Kasumi-1 (cell line): ENCODE measurements at regions not wholly inside any gene's neighbourhood (a gene's known extent, or its start where the extent isn't known, plus 50 kb on each side); places are given as distances from the start of the nearest gene placed in this dataset.
"Not testable (repeated sequence)": the region's sequence is repeated elsewhere in the genome, so short reads cannot be mapped to it uniquely, and the experiment has no call there.

ENCODE experiments used
- DNase-seq, 2 experiments: peaks; one replicate each; lab custom pipeline; 2025; lab: John Stamatoyannopoulos, UW

DNA sequence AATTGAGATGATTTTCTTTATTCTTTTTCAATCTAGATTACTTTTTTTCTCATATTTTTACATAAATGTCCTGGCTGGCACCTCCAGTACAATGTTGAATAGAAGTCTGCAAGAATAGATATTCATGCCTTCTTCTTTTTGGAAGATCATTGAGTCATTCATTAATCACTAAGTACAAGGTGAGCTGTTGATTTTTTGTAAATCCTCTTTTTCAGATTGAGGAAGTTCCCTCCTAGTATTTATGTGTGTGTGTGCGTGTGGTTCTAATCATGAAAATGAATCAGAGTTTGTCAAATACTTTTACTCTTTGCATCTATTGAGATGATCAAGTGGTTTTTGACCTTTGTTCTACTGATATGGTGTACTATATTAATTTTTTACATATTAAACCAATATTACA is 859.3 kb downstream of the KCNT2 start:
- no peak for DNase-seq

- DNase-seq, result no peak
Observed at GRCh38 chr1:195745189-195746010, 862.8 kb downstream of the KCNT2 start.

- DNase-seq, result no peak
Observed at GRCh38 chr1:195744256-195744655, 864.0 kb downstream of the KCNT2 start.

GRCh38 chr1:195740862-195741261 is 867.4 kb downstream of the KCNT2 start:
- no peak for DNase-seq

DNA sequence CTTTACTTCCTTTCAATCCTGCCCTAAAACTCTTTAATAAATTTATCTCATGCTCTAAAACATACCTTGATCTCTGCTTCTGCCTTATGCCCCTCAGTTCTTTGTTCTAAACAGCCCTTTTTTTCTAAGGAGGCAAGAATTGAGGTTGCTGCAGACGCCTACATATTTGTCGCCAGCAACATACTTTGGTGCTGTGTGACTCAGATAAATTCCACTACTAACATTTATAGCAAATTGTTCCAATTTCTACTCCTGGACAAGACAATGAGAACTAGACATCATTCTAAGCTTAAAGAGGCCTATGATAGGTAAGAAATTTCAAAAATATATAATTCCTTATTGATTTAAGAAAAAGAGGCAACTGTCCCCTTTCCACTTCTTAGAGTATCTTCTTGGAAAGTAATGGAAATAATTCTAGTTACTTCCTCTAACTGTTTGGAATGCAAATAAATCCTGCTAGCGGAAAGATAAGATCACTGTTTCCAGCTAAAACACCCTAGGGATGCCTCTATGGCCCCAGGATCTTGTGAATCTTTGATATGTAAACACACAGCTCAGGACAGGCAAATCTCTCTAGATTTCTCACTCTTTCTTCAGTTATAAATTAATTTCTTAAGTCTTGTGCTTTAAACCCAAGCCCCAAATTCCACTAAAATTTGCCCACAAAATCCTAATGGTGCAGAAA is 869.1 kb downstream of the KCNT2 start:
- DNase-seq, result no peak

- no peak for DNase-seq
Observed at GRCh38 chr1:195735140-195735539, 873.1 kb downstream of the KCNT2 start.

DNA sequence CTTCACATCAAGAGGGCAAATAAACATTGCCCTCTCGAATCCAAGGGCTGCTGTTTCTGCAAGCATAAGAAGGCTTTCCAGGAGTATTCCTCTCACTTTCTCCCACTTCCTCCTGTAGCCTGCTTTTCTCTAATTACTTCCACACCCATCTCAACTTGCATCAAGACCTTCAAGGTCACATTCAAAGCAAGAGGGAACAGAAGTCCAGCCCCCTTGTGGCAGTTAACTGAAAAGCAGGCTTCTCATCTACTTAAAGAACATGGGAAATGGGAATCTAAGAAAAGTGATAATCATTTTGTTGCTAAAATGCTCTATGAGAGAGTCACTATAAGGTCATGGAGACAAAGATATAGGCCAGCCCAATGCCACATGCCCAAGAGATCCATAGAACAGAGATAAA is 874.4 kb downstream of the KCNT2 start:
- peak in 1 of 2 experiments; percentile 7 for DNase-seq

- no peak for DNase-seq
Observed at GRCh38 chr1:195733408-195733807, 874.8 kb downstream of the KCNT2 start.

GRCh38 chr1:195731385-195731784 is 876.9 kb downstream of the KCNT2 start:
- DNase-seq, result no peak

GRCh38 chr1:195723796-195724194 is 884.4 kb downstream of the KCNT2 start:
- no peak for DNase-seq

DNA sequence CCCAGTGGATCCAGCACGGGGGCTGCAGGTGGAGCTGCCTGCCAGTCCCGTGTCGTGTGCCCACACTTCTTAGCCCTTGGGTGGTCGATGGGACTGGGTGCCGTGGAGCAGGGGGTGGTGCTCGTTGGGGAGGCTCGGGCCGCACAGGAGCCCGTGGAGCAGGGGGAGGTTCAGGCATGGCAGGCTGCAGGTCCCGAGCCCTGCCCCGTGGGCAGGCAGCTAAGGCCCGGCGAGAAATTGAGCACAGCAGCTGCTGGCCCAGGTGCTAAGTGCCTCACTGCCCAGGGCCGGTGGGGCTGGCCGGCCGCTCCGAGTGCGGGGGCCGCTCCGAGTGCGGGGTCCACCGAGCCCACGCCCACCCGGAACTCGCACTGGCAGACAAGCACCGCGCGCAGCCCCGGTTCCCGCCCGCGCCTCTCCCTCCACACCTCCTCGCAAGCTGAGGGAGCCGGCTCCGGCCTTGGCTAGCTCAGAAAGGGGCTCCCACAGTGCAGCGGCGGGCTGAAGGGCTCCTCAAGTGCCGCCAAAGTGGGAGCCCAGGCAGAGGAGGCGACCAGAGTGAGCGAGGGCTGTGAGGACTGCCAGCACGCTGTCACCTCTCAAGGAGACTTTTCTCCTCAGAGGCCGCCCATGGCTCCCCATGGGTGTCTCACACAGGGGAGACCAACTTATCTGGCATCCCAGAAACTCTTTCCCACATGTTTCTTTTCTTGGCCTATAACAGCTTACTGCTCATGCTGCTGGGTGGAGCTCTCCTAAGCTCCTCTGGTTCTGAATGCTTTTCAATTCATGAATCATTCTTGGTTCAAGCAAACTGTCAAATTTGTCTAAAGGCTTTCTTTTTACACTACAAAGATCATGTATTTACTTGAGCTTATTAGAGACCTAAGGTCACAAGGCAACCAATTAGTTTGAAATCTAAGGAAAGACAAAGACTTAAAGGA is 885.1 kb downstream of the KCNT2 start:
- not testable (repeated sequence) for DNase-seq

- DNase-seq, result not testable (repeated sequence)
Observed at GRCh38 chr1:195722146-195722545, 886.1 kb downstream of the KCNT2 start.

- no peak for DNase-seq
Observed at GRCh38 chr1:195721210-195721971, 886.8 kb downstream of the KCNT2 start.

DNA sequence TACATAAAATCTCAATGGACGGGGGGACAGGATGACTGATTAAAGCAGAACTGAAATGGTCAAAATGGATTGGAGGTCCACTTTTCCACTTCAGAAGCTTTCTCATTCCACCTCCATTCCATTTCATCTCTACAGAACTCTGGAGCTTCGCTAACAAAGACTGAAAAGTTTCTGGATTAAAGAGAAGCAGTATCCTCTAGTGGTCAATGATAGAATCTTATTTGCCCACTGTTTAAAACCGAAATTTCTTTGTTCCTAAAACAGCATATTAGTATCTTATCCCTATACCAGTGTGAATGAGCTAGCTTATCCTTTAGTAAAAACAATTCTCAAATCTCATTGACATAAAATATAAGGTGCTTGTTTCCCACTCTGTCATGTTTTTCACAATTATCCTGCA is 890.6 kb downstream of the KCNT2 start:
- DNase-seq, result peak; percentile 33 to 60

DNA sequence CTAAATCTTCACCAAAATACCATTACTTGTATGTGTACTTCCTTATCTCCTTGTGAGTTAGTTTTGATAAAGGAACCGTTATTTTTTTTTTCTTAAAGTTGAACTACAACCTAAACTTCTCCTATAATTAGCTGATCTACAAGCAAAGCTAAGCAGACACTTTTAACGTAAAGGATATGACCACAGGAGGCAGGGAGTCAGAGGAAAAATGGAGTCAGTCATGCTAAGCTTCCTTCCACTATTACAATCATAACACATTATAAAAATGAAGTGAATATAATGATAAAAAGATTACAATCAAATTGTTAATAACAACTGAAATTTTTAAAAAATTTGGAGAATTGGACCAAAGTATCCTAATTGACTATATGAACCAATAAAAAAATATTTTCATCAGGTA is 892.6 kb downstream of the KCNT2 start:
- no peak for DNase-seq

GRCh38 chr1:195714248-195714647 is 894.0 kb downstream of the KCNT2 start:
- DNase-seq, result no peak

GRCh38 chr1:195709821-195710220 is 898.4 kb downstream of the KCNT2 start:
- DNase-seq, result peak; percentile 88 to 90

GRCh38 chr1:195704028-195704427 is 904.2 kb downstream of the KCNT2 start:
- no peak for DNase-seq

DNA sequence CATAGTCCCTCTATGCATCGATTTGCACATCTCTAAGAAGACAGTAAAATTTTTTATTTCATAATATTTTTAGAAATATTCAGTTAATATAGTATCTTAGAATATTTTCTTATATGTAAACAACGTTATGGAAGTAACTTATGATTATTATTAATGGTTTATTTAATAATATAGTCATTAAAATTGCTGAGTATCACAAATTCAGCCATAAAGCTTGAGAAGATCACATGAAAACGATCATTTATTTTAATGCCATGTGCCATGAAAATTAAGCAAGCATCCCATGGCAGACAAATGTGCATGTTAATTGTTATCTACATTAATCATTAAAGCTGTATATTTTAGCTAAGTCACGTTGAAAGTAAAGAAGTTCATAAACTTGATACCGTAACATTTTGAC is 907.1 kb downstream of the KCNT2 start:
- DNase-seq, result no peak

DNA sequence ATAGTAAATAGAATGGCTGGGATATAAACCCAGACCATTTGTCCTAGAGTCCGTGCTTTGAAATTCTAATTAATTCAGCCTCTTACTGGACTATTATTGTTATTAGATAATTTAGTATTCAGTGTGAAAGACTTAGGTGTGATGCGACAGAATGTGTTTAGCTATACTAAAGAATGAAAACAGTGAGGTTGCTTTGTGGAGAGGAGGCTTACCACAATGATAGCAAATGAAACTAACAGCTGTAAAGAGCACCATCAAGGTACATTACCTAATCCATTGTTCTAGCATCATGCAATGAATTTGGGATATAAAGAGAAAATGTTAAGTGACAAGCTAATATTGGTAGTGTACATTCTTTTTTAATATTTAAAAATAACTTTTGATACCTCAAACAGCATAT is 911.1 kb downstream of the KCNT2 start:
- no peak for DNase-seq

DNA sequence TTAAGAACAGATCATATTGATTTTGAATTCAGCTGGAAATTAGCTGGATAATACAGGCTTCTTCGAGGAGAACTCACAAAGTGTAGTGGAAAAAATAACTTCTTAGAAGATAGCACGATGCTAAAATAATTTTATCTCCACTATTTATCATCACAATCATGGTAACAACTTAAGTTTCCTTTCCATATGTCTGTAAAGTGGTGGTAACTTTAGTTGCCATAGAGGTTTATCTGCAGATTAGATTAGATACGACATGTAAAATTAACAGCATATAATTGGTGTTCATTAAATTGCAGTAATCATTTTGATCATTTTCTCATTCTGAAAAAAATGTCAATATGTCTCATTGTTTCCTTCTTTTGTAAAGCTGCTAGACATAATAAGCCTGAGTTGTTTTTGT is 921.5 kb downstream of the KCNT2 start:
- DNase-seq, result no peak

GRCh38 chr1:195664628-195665027 is 943.6 kb downstream of the KCNT2 start:
- peak in 1 of 2 experiments; percentile 16 for DNase-seq
